K562 (cell line): ENCODE measurements at regions not wholly inside any gene's neighbourhood (a gene's known extent, or its start where the extent isn't known, plus 50 kb on each side); places are given as distances from the start of the nearest gene placed in this dataset.

ENCODE experiments used
- ATAC-seq: fragments of 200-7000 bp; cut with Tn5 transposase; 3 replicates; pipeline ENCODE4 v1.9.1; 2020; ENCODE audit warnings: moderate library complexity
- BruUV-seq: library from RNA; stranded (reverse); fragments of 400-500 nt; replicated peaks from 2 replicates; lab custom pipeline; 2021; lab: Mats Ljungman, UMichigan
- CTCF ChIA-PET: fragments of 300-600 bp; formaldehyde crosslinking; extraction: SDS; loops from one replicate; lab custom pipeline; 2021; ENCODE audit warnings: low intra/inter-chr PET ratio; lab: Yijun Ruan, JAX
- POLR2A ChIA-PET: fragments of 300-600, 350-650 bp; sonication (Branson Sonifier 250); formaldehyde crosslinking; extraction: SDS; loops from one replicate; lab custom pipeline; 2021; ENCODE audit warnings: antibody characterized with exemption, inconsistent platforms; lab: Yijun Ruan, JAX
- DNase-seq, 4 experiments: peaks; one replicate each; pipeline versions ENCODE4 v3.0.0 to v3.0.0-alpha.2; 2011 to 2018; ENCODE audit warnings: low spot score in 3 of 4, mixed read lengths in 3 of 4; ENCODE audit errors: extremely low read depth in 1 of 4
- FAIRE-seq: peaks from 2 replicates; lab custom pipeline; 2011; peaks lifted over from hg19 to GRCh38; lab: Jason Lieb, UNC
- H2AFZ ChIP-seq: 2 replicates; pipeline ENCODE4 v1.6.0; 2011; ENCODE audit warnings: low read depth, low read length, control low read depth, inconsistent platforms
- H3K27ac ChIP-seq: fragments of 200-600 bp; 3 replicates; pipeline ENCODE4 v1.8.0; 2011; ENCODE audit warnings: low read depth, mild to moderate bottlenecking, control low read depth, inconsistent platforms, low read length, moderate library complexity, mixed read lengths; ENCODE audit errors: extremely low read depth
- H3K27me3 ChIP-seq, 2 experiments: fragments of 300-600 bp in 1 of 2; 2 replicates in 1 of 2; 3 replicates in 1 of 2; pipeline versions ENCODE4 v1.6.0 to v1.8.0; 2011; ENCODE audit warnings: inconsistent platforms in 2 of 2, low read length in 2 of 2, mild to moderate bottlenecking in 1 of 2, mixed read lengths in 1 of 2, moderate library complexity in 1 of 2; ENCODE audit not compliant: control insufficient read depth in 2 of 2, insufficient read depth in 2 of 2
- H3K36me3 ChIP-seq: fragments of 300-600 bp; 3 replicates; pipeline ENCODE4 v1.8.0; 2011; ENCODE audit warnings: mild to moderate bottlenecking, low read length, inconsistent platforms; ENCODE audit not compliant: control insufficient read depth, insufficient read depth
- H3K4me1 ChIP-seq, 2 experiments: fragments of 200-600 bp in 1 of 2; replicated peaks in 1 of 2; 2 replicates in 1 of 2; 3 replicates in 1 of 2; pipeline versions ENCODE4 v1.5.1 to v1.8.0; 2011; ENCODE audit warnings: inconsistent platforms in 2 of 2, low read length in 2 of 2, mild to moderate bottlenecking in 1 of 2, mixed read lengths in 1 of 2, moderate library complexity in 1 of 2; ENCODE audit not compliant: control insufficient read depth in 2 of 2, insufficient read depth in 2 of 2
- H3K4me2 ChIP-seq: 2 replicates; pipeline ENCODE4 v1.6.1; 2011; ENCODE audit warnings: low read length, control low read depth, inconsistent platforms, mixed read lengths; ENCODE audit not compliant: insufficient read depth
- H3K4me3 ChIP-seq: fragments of 200-600 bp; sonication (generic), shearing (Covaris generic); 2 replicates; pipeline ENCODE4 v1.5.1; 2016; ENCODE audit warnings: control low read depth, inconsistent platforms
- H3K79me2 ChIP-seq: fragments of 200-600 bp; 3 replicates; pipeline ENCODE4 v1.8.0; 2011; ENCODE audit warnings: low read length, inconsistent platforms; ENCODE audit not compliant: control insufficient read depth, insufficient read depth
- H3K9ac ChIP-seq, 2 experiments: 2 replicates each; pipeline versions ENCODE4 v1.6.0 to v1.6.1; 2011; ENCODE audit warnings: low read depth in 2 of 2, low read length in 2 of 2, control low read depth in 1 of 2, inconsistent platforms in 1 of 2, mild to moderate bottlenecking in 1 of 2, mixed read lengths in 1 of 2; ENCODE audit not compliant: insufficient read depth in 1 of 2
- H3K9me1 ChIP-seq: one replicate; pipeline ENCODE4 v1.6.0; 2011; ENCODE audit warnings: inconsistent platforms, mild to moderate bottlenecking, low read length, moderate library complexity; ENCODE audit not compliant: control insufficient read depth, insufficient read depth
- H3K9me3 ChIP-seq: replicated peaks from 2 replicates; pipeline ENCODE4 v1.5.1; 2011; ENCODE audit warnings: low read depth, low read length, inconsistent platforms; ENCODE audit not compliant: control insufficient read depth, insufficient read depth
- H4K20me1 ChIP-seq: replicated peaks from 2 replicates; pipeline ENCODE4 v1.6.1; 2011; ENCODE audit warnings: low read length, inconsistent platforms, mixed read lengths; ENCODE audit not compliant: control insufficient read depth, insufficient read depth
- ATF4 ChIP-seq: fragments of 450-650 bp; formaldehyde crosslinking; IDR thresholded peaks from 2 replicates; pipeline ENCODE4 v1.4.0; 2022; ENCODE audit warnings: mild to moderate bottlenecking, moderate library complexity
- GTF2F1 ChIP-seq: IDR thresholded peaks from 2 replicates; pipeline ENCODE4 v1.6.1; 2011; ENCODE audit warnings: low read depth, low read length, improper control_type of control experiment
- MEF2D ChIP-seq: conservative IDR thresholded peaks from 2 replicates; pipeline ENCODE4 v1.6.1; 2016; ENCODE audit warnings: low read depth, missing genetic modification characterization, missing compliant biosample characterization
- POLR2AphosphoS5 ChIP-seq: IDR thresholded peaks from 2 replicates; pipeline ENCODE4 v1.6.1; 2011; ENCODE audit warnings: mild to moderate bottlenecking, low read depth, low read length, moderate library complexity; ENCODE audit not compliant: control insufficient read depth, insufficient read depth
- SMARCB1 ChIP-seq: IDR thresholded peaks from 2 replicates; pipeline ENCODE4 v1.6.1; 2011; ENCODE audit warnings: improper control_type of control experiment, low read depth; ENCODE audit not compliant: insufficient read length
- ZBTB12 ChIP-seq: fragments of 250-450 bp; sonication (Bioruptor Pico); IDR thresholded peaks from 2 replicates; pipeline ENCODE4 v1.4.0; 2020
- ZNF77 ChIP-seq: fragments of 250-450 bp; sonication (Bioruptor Pico); IDR thresholded peaks from 2 replicates; pipeline ENCODE4 v1.5.0; 2020
- WGBS: fragments of 100-300 bp; shearing (Covaris generic); methylation state at CpG from one replicate; pipeline ENCODE4 v1.1.6; 2016; ENCODE audit warnings: low coverage, mixed read lengths; ENCODE audit not compliant: insufficient coverage; ENCODE audit errors: missing lambda C conversion rate; 5-methylcytosine and 5-hydroxymethylcytosine counted together
- in situ Hi-C: fragments of 300-500 bp; cut with MboI; formaldehyde crosslinking; loops from 4 replicates; pipeline ENCODE4 v1.15.0; 2018; ENCODE audit warnings: inconsistent platforms, mixed read lengths
- intact Hi-C: fragments of 100-400 bp; cut with micrococcal nuclease; formaldehyde crosslinking; loops from 2 replicates; pipeline ENCODE4 v1.14.2; 2022

- TF ChIP-seq ZNF77 (CRISPR knock-in tag) (no peak), GTF2F1 (no peak), SMARCB1 (no peak), POLR2AphosphoS5 (no peak), ATF4 (CRISPR knock-in tag) (no peak)
Observed at GRCh38 chr5:67886761-67887160, 328.8 kb upstream of the PIK3R1 start (continued).

GRCh38 chr5:67880876-67881275 is 334.7 kb upstream of the PIK3R1 start:
- no peak overlapping the region for H3K9ac ChIP-seq
- H3K79me2 ChIP-seq: no peaks in the 10 kb centered on the region
- H3K4me1 ChIP-seq: no peaks in the 10 kb centered on the region
- no peak overlapping the region for H3K27ac ChIP-seq
- no peaks in the 10 kb centered on the region for H3K9me3 ChIP-seq
- ATAC-seq: no peak
- no peaks in the 10 kb centered on the region for H3K36me3 ChIP-seq
- no peak overlapping the region for H3K4me2 ChIP-seq
- BruUV-seq: no TSS peak
- POLR2A ChIA-PET: no interaction called here
- no peaks in the 10 kb centered on the region for H3K9me1 ChIP-seq
- H3K4me3 ChIP-seq: no peak overlapping the region
- no peak for DNase-seq
- no peaks in the 10 kb centered on the region for H3K27me3 ChIP-seq
- WGBS: 0% methylated on average over 2 of the region's 2 CpGs
- in situ Hi-C loops (no loop called here), intact Hi-C loops (no loop called here)
- TF ChIP-seq MEF2D (tag) (no peak), ZBTB12 (CRISPR knock-in tag) (no peak)
- no peak overlapping the region for H2AFZ ChIP-seq
- CTCF ChIA-PET: no interaction called here
- no peak for FAIRE-seq
- H4K20me1 ChIP-seq: no peaks in the 10 kb centered on the region
